ENCODE measurements at regions not wholly inside any gene's neighbourhood (a gene's known extent, or its start where the extent isn't known, plus 50 kb on each side); places are given as distances from the start of the nearest gene placed in this dataset.

GRCh38 chr10:111593578-111593977 is 516.7 kb downstream of the ADRA2A start (continued):
- TF ChIP-seq REST (IDR thresholded peaks at IDR 0.05; ENCODE audit: low read depth, low read length) (no peak), CBX3 (IDR thresholded peaks at IDR 0.05; ENCODE audit: borderline replicate concordance, low read depth) (no peak), MTA3 (IDR thresholded peaks at IDR 0.05; ENCODE audit: borderline replicate concordance, low read length) (no peak), IRF5 (IDR thresholded peaks at IDR 0.05; ENCODE audit: borderline replicate concordance) (no peak), NFYA (IDR thresholded peaks at IDR 0.05; ENCODE audit: borderline replicate concordance, low read depth, low read length) (no peak), CHD1 (IDR thresholded peaks at IDR 0.05; ENCODE audit: low read depth, low read length) (no peak), FOS (IDR thresholded peaks at IDR 0.05; ENCODE audit: borderline replicate concordance, extremely low read depth, insufficient read length) (no peak), SUPT20H (IDR thresholded peaks at IDR 0.05; ENCODE audit: borderline replicate concordance, control insufficient read depth, low read depth, low read length) (no peak), FOXM1 (IDR thresholded peaks at IDR 0.05; ENCODE audit: low read depth, low read length) (no peak), CREM (IDR thresholded peaks at IDR 0.05; ENCODE audit: low read depth) (no peak), ESRRA (IDR thresholded peaks at IDR 0.05; ENCODE audit: low read length) (no peak), KLF5 (IDR thresholded peaks at IDR 0.05; ENCODE audit: partially characterized antibody) (no peak), POLR2AphosphoS5 (IDR thresholded peaks at IDR 0.05; ENCODE audit: low read length) (no peak), MEF2A (IDR thresholded peaks at IDR 0.05; ENCODE audit: insufficient read depth, low read depth, low read length) (no peak)
